Activated CD8-positive, alpha-beta T cell treated with anti-CD3 and anti-CD28 coated beads for 36 hours (primary cell): ENCODE measurements at regions not wholly inside any gene's neighbourhood (a gene's known extent, or its start where the extent isn't known, plus 50 kb on each side); places are given as distances from the start of the nearest gene placed in this dataset.

Experiments used
- ATAC-seq: fragments of 200-7000 bp; cut with Tn5 transposase; one replicate; pipeline ENCODE4 v1.10.0; 2021; ENCODE audit warnings: mild to moderate bottlenecking, moderate library complexity
- CTCF ChIA-PET: fragments of 350-600 bp; sonication (Branson Sonifier 250); formaldehyde crosslinking; loops from one replicate; lab custom pipeline; 2021; ENCODE audit warnings: antibody characterized with exemption; lab: Charles Lee
- POLR2A ChIA-PET: fragments of 350-600 bp; sonication (Branson Sonifier 250); formaldehyde crosslinking; loops from one replicate; lab custom pipeline; 2021; ENCODE audit warnings: antibody characterized with exemption; lab: Charles Lee
- DNase-seq: peaks from one replicate; pipeline ENCODE4 v3.0.0-alpha.2; 2020
- H3K27ac Mint-ChIP-seq: one replicate; pipeline ENCODE4 v1.8.0; 2021; ENCODE audit warnings: mild to moderate bottlenecking, mixed read lengths
- H3K27me3 Mint-ChIP-seq: one replicate; pipeline ENCODE4 v1.8.0; 2021; ENCODE audit warnings: mixed read lengths
- H3K36me3 Mint-ChIP-seq: one replicate; pipeline ENCODE4 v1.8.0; 2021; ENCODE audit warnings: low read depth, mixed read lengths
- H3K4me1 Mint-ChIP-seq: one replicate; pipeline ENCODE4 v1.8.0; 2021; ENCODE audit warnings: low read depth, mixed read lengths
- H3K4me3 Mint-ChIP-seq: one replicate; pipeline ENCODE4 v1.8.0; 2021; ENCODE audit warnings: mild to moderate bottlenecking, moderate library complexity, mixed read lengths
- H3K9me3 Mint-ChIP-seq: one replicate; pipeline ENCODE4 v1.8.0; 2021; ENCODE audit warnings: mixed read lengths
- CTCF ChIP-seq: fragments of 200-600 bp; IDR thresholded peaks from one replicate; pipeline ENCODE4 v1.8.0; 2022; ENCODE audit warnings: antibody characterized with exemption, mild to moderate bottlenecking
- intact Hi-C: fragments of 100-400 bp; cut with micrococcal nuclease; formaldehyde crosslinking; loops from one replicate; pipeline ENCODE4 v1.10.0; 2022

- no peak for TF ChIP-seq CTCF
- H3K4me1 Mint-ChIP-seq = no peaks in the 10 kb centered on the region
- DNase-seq (no peak), ATAC-seq (no peak)
- no peak overlapping the region for H3K27ac Mint-ChIP-seq
- peaks cover 14% of the 10 kb centered on the region for H3K27me3 Mint-ChIP-seq
- no peaks in the 10 kb centered on the region for H3K36me3 Mint-ChIP-seq
- no peak overlapping the region for H3K4me3 Mint-ChIP-seq
- H3K9me3 Mint-ChIP-seq = no peaks in the 10 kb centered on the region
- ChIA-PET CTCF (no interaction called here), POLR2A (no interaction called here)
- intact Hi-C loops = no loop called here
These were observed 72.9 kb upstream of the SFSWAP start for GRCh38 chr12:131637986-131638385.

- Mint-ChIP-seq H3K4me1 (no peaks in the 10 kb centered on the region), H3K36me3 (no peaks in the 10 kb centered on the region), H3K9me3 (no peaks in the 10 kb centered on the region), H3K27me3 (peaks cover 17% of the 10 kb centered on the region), H3K27ac (no peak overlapping the region), H3K4me3 (no peak overlapping the region)
- CTCF ChIA-PET = no interaction called here
- no peak for TF ChIP-seq CTCF
- POLR2A ChIA-PET = no interaction called here
- intact Hi-C loops = no loop called here
- ATAC-seq = no peak
- no peak for DNase-seq
These were observed 71.5 kb upstream of the SFSWAP start for GRCh38 chr12:131639270-131639940.

- CTCF ChIA-PET = no interaction called here
These were observed 70.4 kb upstream of the SFSWAP start for GRCh38 chr12:131640525-131640924.

GRCh38 chr12:131641315-131641714, 69.6 kb upstream of the SFSWAP start:
- intact Hi-C loops = loop anchor here (5.0 kb wide), 1 partner anchor 329 kb away; no protein-coding TSS in a partner anchor
- H3K36me3 Mint-ChIP-seq = no peaks in the 10 kb centered on the region
- peaks cover 7% of the 10 kb centered on the region for H3K27me3 Mint-ChIP-seq
- H3K27ac Mint-ChIP-seq = no peak overlapping the region
- H3K9me3 Mint-ChIP-seq = no peaks in the 10 kb centered on the region
- DNase-seq = no peak
- no peak for ATAC-seq
- no peak for TF ChIP-seq CTCF
- H3K4me1 Mint-ChIP-seq = no peaks in the 10 kb centered on the region
- H3K4me3 Mint-ChIP-seq = no peak overlapping the region
- POLR2A ChIA-PET = no interaction called here
- CTCF ChIA-PET = no interaction called here

More at GRCh38 chr12:131640525-131640924, 70.4 kb upstream of the SFSWAP start:
- TF ChIP-seq CTCF = no peak
- Mint-ChIP-seq H3K27ac (no peak overlapping the region), H3K4me3 (no peak overlapping the region), H3K9me3 (no peaks in the 10 kb centered on the region), H3K36me3 (no peaks in the 10 kb centered on the region), H3K4me1 (no peaks in the 10 kb centered on the region), H3K27me3 (peaks cover 8% of the 10 kb centered on the region)
- intact Hi-C loops = loop anchor here (5.0 kb wide), 1 partner anchor 328 kb away; no protein-coding TSS in a partner anchor
- POLR2A ChIA-PET = no interaction called here
- ATAC-seq = no peak
- DNase-seq = no peak

GRCh38 chr12:131642101-131642540, 68.8 kb upstream of the SFSWAP start:
- TF ChIP-seq CTCF = no peak
- no peak overlapping the region for H3K27ac Mint-ChIP-seq
- POLR2A ChIA-PET = no interaction called here
- DNase-seq (peak; percentile 42), ATAC-seq (peak; percentile 81)
- H3K4me3 Mint-ChIP-seq = no peak overlapping the region
- CTCF ChIA-PET = no interaction called here
- H3K36me3 Mint-ChIP-seq = no peaks in the 10 kb centered on the region
- H3K9me3 Mint-ChIP-seq = no peaks in the 10 kb centered on the region
- H3K27me3 Mint-ChIP-seq = peaks cover 7% of the 10 kb centered on the region
- no peaks in the 10 kb centered on the region for H3K4me1 Mint-ChIP-seq
- intact Hi-C loops = loop anchor here (5.0 kb wide), 1 partner anchor 330 kb away; no protein-coding TSS in a partner anchor
